Epithelial cell of proximal tubule (primary cell): ENCODE measurements at regions not wholly inside any gene's neighbourhood (a gene's known extent, or its start where the extent isn't known, plus 50 kb on each side); places are given as distances from the start of the nearest gene placed in this dataset.

ENCODE experiments used
- DNase-seq: peaks from one replicate; pipeline ENCODE4 v3.0.0-alpha.2; 2011; ENCODE audit warnings: low read depth
- H3K4me3 ChIP-seq: 2 replicates; pipeline ENCODE4 v1.5.1; 2011; ENCODE audit warnings: low read depth, mild to moderate bottlenecking, low read length
- TF ChIP-seq, protein P1 (sequence below): conservative IDR thresholded peaks from 2 replicates; pipeline ENCODE4 v1.5.1; 2012; ENCODE audit warnings: low read depth, mild to moderate bottlenecking, low read length

DNA sequence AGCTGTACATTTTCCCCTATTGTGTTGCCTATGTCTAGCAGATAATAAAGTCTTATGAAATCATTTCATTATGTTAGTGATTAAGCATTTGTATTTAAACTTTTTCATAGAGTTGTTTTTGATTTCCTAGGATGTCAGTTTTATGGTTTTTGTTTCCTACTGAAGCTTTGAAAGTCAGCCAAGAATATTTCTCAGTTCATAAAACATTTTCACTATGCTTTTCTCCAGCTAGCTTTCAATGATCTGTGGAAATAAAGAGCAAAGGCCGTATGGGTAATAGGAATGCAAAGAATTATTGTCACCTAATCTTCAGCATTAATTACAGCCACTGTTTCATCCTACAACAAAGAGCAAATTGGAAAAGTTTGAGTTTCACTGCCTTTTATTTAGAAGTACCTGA lies 145.7 kb upstream of the NUDT6 start:
- no peak for DNase-seq
- TF ChIP-seq, protein P1, sequence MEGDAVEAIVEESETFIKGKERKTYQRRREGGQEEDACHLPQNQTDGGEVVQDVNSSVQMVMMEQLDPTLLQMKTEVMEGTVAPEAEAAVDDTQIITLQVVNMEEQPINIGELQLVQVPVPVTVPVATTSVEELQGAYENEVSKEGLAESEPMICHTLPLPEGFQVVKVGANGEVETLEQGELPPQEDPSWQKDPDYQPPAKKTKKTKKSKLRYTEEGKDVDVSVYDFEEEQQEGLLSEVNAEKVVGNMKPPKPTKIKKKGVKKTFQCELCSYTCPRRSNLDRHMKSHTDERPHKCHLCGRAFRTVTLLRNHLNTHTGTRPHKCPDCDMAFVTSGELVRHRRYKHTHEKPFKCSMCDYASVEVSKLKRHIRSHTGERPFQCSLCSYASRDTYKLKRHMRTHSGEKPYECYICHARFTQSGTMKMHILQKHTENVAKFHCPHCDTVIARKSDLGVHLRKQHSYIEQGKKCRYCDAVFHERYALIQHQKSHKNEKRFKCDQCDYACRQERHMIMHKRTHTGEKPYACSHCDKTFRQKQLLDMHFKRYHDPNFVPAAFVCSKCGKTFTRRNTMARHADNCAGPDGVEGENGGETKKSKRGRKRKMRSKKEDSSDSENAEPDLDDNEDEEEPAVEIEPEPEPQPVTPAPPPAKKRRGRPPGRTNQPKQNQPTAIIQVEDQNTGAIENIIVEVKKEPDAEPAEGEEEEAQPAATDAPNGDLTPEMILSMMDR: no peak
- H3K4me3 ChIP-seq: no peak overlapping the region

DNA sequence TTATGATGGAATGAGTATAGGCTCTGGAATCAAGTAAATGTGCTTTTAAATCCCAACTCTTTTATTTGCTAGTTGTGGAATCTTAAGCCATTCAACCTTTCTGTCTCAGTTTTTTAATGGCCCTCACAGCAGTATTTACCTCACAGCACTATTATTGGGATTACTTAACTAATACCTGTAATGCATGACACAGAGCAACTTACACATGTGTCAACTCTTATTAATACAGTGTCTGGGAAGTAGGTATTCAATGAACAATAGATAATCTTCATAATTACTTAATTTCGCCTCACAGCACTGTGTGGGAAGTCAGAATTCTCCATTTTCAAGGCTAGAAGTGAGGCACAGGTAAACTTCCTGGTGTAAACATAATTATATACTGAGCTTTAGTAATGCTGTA lies 149.7 kb upstream of the NUDT6 start:
- TF ChIP-seq, protein P1: no peak
- no peak for DNase-seq
- no peak overlapping the region for H3K4me3 ChIP-seq

DNA sequence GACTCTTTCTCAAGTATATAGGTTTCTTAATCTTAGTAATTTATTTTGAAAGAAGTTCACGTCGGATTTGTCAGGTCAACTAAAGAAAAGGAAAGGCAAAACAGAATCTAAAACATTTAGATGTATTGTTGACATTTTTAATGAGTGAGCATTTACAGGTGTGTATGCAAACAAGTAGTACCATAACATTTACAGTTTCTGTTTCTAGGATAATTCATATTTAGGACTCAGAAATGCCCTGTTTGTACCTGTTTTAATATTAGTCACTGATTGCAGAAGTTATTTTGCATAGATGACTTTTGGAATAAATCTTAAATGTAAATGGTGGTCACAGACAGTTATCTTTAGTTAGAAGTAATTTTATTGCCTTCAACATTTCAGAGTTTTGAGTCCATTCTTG lies 151.3 kb upstream of the NUDT6 start:
- no peak for DNase-seq
- no peak overlapping the region for H3K4me3 ChIP-seq
- TF ChIP-seq, protein P1: no peak

DNA sequence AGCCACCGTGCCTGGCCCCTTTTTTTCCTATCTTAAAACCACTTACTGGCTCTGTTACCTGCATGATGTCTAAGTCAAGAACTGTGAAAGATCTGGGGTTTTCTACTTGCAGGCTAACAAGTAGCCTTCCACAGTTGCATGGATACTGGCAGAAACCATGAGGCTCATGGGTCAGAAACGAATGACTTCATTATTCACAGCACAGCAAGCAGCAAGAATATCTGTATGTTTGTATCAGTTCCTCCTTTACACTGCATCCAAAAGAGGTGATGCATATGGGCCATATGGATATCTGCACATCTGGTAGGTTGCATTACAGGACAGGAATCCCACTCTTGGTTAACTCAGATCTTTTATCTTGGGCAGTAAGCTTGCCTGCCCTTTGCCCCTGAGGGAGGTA lies 154.9 kb upstream of the NUDT6 start:
- TF ChIP-seq, protein P1: no peak

DNA sequence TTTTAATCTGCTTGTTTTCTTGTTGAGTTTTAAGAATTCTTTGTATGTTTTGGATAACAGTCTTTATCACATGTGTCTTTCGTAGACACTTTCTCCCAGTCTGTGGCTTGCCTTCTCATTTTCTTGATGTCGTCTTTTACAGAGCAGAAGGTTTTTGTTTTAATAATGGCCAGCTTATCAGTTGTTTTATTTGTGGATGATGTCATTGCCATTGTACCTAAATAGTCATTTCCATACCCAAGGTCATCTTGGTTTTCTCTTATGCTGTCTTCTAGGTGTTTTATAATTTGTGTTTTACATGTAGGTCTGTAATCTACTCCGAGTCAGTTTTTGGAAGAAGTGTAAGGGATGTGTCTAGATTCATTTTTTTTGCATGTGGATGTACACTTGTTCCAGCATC lies 159.6 kb upstream of the NUDT6 start:
- H3K4me3 ChIP-seq: no peak overlapping the region
- TF ChIP-seq, protein P1: no peak
- no peak for DNase-seq

More for the DNA sequence above, 154.9 kb upstream of the NUDT6 start:
- no peak for DNase-seq
- no peak overlapping the region for H3K4me3 ChIP-seq

DNA sequence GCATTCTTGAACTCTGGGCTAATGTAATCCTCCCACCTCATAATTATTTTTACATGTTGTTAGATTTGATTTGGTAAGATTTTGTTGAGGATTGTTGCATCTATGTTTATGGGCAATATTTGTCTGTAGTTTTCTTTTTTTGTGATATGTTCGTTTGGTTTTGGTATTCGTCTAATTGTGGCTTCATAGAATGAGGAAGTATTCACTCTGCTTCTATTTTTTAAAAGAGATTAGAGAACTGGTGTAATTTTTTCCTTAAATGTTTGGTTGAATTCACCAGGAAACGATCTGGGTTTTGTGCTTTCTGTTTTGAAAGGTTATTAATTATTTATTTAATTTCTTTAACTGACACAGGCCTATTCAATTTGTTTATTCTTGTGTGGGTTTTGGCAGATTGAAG lies 161.2 kb upstream of the NUDT6 start:
- H3K4me3 ChIP-seq: no peak overlapping the region
- TF ChIP-seq, protein P1: no peak
- DNase-seq: no peak

DNA sequence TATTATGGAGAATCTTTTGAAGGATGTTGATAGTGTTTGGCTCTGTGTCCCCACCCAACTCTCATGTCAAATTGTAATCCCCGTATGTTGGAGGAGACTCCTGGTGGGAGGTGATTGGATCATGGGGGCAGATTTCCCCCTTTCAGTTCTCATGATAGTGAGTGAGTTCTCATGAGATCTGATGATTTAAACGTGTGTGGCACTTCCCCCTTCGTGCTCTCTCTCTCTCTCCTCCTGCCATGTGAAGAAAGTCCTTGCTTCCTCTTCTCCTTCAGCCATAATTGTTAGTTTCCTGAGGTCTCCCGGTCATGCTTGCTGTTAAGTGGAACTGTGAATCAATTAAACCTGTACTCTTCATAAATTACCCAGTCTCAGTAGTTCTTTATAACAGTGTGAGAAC lies 166.1 kb upstream of the NUDT6 start:
- no peak for DNase-seq
- TF ChIP-seq, protein P1: no peak
- no peak overlapping the region for H3K4me3 ChIP-seq
